ENCODE measurements at regions not wholly inside any gene's neighbourhood (a gene's known extent, or its start where the extent isn't known, plus 50 kb on each side); places are given as distances from the start of the nearest gene placed in this dataset.
A peak's percentile ranks its signal among the peaks of the same experiment; 100 is the strongest.

DNA sequence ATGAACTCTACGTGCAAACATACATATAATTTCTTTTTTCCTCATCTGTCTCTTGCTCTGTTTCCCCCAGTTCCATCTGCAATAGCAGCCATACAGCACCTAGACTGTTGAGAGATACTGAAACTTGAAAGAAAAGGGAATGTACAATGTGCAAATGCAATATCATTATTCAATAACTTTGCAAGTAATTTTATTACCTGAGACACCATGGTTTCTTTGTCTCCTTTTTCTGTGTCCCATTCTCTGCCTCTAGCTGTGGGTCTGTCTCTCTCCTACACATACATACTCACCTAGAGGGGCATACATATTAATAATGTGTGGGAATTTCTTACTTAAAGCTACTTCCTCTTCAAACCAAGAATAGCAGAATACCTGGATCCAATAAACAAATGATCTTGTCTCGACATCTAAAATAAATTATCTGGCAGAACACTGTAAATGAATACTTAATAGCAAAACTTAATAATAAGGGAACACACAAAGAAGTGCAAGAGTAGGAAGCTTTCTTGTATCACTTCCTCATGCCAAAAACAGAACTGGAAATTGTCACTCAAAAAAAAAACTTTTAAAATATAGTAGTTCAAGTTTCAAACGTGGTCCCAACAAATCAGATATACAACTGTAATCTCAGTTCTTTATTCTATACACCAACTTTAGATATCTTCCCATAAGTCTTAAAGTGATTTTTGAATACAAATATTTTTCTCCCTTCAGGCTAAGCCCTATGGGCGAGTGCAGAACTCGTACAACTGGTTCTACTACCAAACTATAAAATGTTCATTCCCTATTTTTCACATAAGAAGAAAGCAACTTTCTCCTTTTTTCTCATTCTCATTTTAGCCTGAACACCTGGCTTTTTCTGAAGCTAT is 194.6 kb downstream of the NRIP1 start:
- peak overlapping the region; percentile 41; the same call in 1 of the 2 replicates for H3K4me3 ChIP-seq (ENCODE audit: low read length)
- no peaks in the 10 kb centered on the region; the same call in 1 of the 2 replicates for H3K36me3 ChIP-seq (ENCODE audit: low read depth, low read length)
- H3K27ac ChIP-seq (ENCODE audit: low read length), result peak overlapping the region; percentile 68
- no peaks in the 10 kb centered on the region for H3K9me3 ChIP-seq (ENCODE audit: low read length)
- ATAC-seq (no peak), DNase-seq (peak; percentile 69)
- peak overlapping the region; percentile 40; the same call in 1 of the 2 replicates for H2AFZ ChIP-seq (ENCODE audit: low read length)
- CTCF ChIA-PET, result no interaction called here
- no TSS peak for BruUV-seq (replicated peaks)
- H3K9me2 ChIP-seq (replicated peaks; ENCODE audit: low read length), result no peaks in the 10 kb centered on the region
- H3K79me2 ChIP-seq (ENCODE audit: low read length), result 0 out of 2 replicates have a peak, but pooled peaks cover 3% of the 10 kb centered on the region
- H3K4me1 ChIP-seq (ENCODE audit: insufficient read depth, low read length), result peaks cover 43% of the 10 kb centered on the region
- H3K27me3 ChIP-seq (ENCODE audit: low read length), result no peaks in the 10 kb centered on the region
- intact Hi-C loops (cut with micrococcal nuclease), result no loop called here
- no peaks in the 10 kb centered on the region for H4K20me1 ChIP-seq (ENCODE audit: low read length)
- no peak overlapping the region; the same call in 1 of the 2 replicates for H3K9ac ChIP-seq (ENCODE audit: low read length)
- no peaks in the 10 kb centered on the region for H3F3A ChIP-seq (ENCODE audit: low read length, unreplicated experiment)
- no peak for TF ChIP-seq CTCF (conservative IDR thresholded peaks at IDR 0.05; ENCODE audit: low read depth, low read length)
- TF ChIP-seq EZH2phosphoT487 (IDR thresholded peaks at IDR 0.05; ENCODE audit: borderline replicate concordance, low read length), result no peak
- no peak for TF ChIP-seq EZH2 (IDR thresholded peaks at IDR 0.05; ENCODE audit: low read length, unreplicated experiment)
- POLR2A ChIA-PET (ENCODE audit: unreplicated experiment), result no interaction called here
- peak overlapping the region; percentile 75 for H3K4me2 ChIP-seq (ENCODE audit: low read length)

GRCh38 chr21:14866859-14867765 is 197.7 kb downstream of the NRIP1 start:
- ATAC-seq, result peak; percentile 48
- Histone ChIP-seq H3K79me2 (ENCODE audit: low read length) (no peaks in the 10 kb centered on the region), H3K9me2 (replicated peaks; ENCODE audit: low read length) (no peaks in the 10 kb centered on the region), H3F3A (ENCODE audit: low read length, unreplicated experiment) (no peaks in the 10 kb centered on the region), H3K4me3 (ENCODE audit: low read length) (no peak overlapping the region), H3K27ac (ENCODE audit: low read length) (no peak overlapping the region), H3K36me3 (ENCODE audit: low read depth, low read length) (no peaks in the 10 kb centered on the region; the same call in 1 of the 2 replicates), H2AFZ (ENCODE audit: low read length) (no peak overlapping the region), H3K27me3 (ENCODE audit: low read length) (no peaks in the 10 kb centered on the region), H3K4me2 (ENCODE audit: low read length) (no peak overlapping the region), H3K9ac (ENCODE audit: low read length) (no peak overlapping the region), H3K4me1 (ENCODE audit: insufficient read depth, low read length) (peaks cover 49% of the 10 kb centered on the region), H3K9me3 (ENCODE audit: low read length) (no peaks in the 10 kb centered on the region), H4K20me1 (ENCODE audit: low read length) (no peaks in the 10 kb centered on the region)
- no peak for TF ChIP-seq EZH2phosphoT487 (IDR thresholded peaks at IDR 0.05; ENCODE audit: borderline replicate concordance, low read length)
- TF ChIP-seq CTCF (conservative IDR thresholded peaks at IDR 0.05; ENCODE audit: low read depth, low read length), result no peak
- no peak for TF ChIP-seq EZH2 (IDR thresholded peaks at IDR 0.05; ENCODE audit: low read length, unreplicated experiment)
- intact Hi-C loops (cut with micrococcal nuclease), result loop anchor here (2.0 kb wide), 1 partner anchor 186 kb away; no protein-coding TSS in a partner anchor
- no TSS peak for BruUV-seq (replicated peaks)
- ChIA-PET POLR2A (ENCODE audit: unreplicated experiment) (no interaction called here), CTCF (no interaction called here)
- DNase-seq, result no peak
